GM18517 (cell line): ENCODE measurements at regions not wholly inside any gene's neighbourhood (a gene's known extent, or its start where the extent isn't known, plus 50 kb on each side); places are given as distances from the start of the nearest gene placed in this dataset.

Source experiments
- ATAC-seq: cut with Tn5 transposase; IDR thresholded peaks from one replicate; pipeline ENCODE4 v1.9.1; 2021; ENCODE audit warnings: mild to moderate bottlenecking, moderate library complexity; ENCODE audit not compliant: unreplicated experiment

DNA sequence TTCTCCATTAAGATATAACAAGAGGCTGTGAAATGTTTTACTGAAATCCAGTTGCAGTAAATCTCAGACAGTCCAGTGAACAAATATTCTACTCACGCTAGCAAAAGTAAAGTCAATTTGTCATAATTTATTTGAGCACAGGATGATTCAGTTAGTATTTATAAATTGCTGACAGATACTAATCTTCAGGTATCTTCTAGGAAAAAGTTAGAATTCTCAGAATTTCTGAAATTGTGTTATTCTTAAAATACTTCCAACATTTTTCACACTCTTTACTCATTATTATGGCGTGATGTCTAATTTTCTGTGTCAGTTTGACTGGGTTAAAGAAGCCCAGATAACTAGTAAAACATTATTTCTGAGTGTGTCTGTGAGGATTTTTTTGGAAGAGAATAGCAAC lies 460.2 kb upstream of the ACVR2A start:
- no peak for ATAC-seq

DNA sequence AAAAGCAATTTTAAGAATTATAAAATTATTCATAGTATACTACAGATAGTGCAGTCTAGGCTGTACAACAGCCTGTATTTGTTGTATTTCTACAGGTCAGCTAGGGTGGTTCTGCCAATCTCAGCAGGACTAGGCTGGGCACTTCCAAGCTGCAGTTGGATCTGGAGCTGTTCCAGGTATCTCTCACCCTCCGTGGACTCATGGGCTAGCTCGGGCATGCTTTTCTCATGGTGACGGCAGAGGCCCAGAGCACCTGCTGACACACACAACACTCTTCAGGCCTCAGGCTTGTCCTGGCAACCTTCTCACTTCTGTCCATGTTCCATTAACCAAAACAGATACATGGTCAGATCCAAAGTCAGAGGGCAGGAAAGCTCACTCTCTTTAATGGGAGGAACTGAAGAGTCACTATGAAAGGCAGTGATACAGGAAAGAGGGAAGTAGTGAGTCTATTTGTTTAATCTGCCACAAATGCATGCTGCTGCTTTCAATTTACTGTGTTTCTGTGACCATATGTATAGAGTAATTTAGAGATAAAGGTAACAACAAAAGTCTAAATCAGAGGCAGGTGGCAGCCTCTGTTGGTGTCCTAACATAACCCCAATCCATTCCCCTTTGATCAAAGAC lies 462.4 kb upstream of the ACVR2A start:
- no peak for ATAC-seq

DNA sequence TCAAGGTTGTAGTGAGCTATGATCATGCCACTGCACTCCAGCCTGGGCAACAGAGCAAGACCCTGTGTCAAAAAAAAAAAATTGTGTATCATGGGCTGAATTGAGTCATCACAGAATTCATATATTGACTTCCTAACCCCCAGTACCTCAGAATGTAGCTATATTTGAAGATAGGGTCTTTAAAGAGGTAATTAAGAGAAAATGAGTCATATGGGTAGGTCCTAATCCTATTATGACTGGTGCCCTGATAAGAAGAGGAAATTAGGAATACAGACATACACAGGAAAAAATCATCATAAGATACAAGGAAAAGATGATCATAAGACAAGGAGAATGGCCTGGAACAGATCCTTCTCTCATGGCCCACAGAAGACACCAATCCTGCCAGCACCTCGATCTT lies 466.4 kb upstream of the ACVR2A start:
- ATAC-seq = no peak

DNA sequence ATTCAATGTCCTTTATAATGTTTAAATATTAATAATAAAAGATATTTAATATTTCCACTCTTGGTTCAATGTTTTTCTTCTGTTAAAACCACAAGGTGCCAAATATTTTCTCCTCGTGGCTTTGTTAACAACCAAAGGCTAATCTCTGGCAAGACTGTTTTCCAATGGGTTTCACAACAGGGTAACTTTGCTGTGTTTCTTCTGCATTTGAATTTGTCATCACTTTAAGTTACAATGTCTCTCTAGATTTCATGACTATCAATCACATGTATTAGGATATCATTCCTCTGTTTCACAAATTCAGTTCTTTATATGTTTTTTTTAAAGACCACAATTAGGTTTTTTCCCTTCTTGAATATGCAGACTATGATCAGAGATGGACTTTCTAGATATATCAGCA lies 469.8 kb upstream of the ACVR2A start:
- no peak for ATAC-seq

DNA sequence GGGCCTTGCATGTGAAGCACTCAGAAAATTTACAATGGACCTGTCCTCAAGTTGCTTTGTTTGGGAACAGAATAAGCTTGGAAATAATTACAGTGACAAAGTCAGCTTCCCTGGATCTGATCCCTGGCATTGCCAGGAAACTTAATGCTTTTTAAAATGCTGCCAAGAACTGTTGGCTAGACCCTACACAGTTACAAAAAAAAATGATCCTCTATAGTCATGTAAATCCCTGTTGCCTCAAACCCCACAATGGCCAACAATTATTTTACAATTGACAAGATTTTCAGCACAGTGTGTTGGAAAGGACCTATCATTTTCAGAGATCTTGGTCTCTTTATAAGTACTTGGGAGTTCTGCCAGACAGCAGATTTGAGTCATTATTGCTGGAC lies 470.4 kb upstream of the ACVR2A start:
- no peak for ATAC-seq

DNA sequence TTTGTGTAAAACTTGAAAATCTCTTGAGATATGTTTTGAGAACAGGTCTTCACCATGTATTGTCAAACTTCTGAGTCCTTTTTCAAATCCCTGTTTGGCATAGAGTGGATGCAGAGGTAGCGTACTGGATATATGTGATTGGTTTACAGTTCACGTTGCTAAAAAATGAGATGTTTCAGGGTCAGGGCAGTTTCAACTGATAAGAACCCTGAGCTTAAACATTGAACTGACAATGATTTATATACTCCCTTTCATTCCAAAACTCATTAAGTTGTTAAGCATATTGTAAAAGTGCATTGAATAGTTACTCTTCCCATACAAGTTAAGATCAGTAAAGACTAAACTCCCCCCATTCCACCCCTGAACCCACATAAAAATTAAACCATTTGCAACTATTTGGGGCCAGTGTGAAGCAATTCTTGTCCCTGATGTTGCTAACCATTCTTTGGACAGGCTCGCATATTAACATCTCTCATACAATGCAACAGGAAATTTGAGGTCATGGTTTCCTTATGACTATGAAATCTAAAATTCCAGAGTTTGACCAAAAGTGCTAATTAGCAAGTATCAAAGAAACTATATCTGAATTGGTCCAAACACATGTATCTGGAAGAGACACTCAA lies 470.9 kb upstream of the ACVR2A start:
- ATAC-seq = no peak

DNA sequence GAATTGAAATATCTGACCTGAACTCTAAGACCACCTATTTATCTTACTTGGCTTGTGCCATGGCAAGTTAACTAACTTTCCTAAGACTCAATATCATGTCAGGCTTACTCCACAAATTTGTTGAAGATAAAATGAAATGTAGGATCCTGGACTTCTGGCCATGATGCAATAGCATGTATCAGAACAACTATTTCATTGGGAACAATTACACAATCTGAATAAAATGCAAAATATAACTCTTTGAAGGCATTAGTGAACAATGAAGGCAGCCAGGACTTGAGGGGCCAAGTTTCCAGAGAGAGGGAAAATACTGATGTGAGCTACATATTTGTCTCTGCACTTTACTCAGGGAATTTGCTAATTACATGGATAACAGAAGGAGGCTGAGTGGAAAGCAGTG lies 476.5 kb upstream of the ACVR2A start:
- no peak for ATAC-seq

DNA sequence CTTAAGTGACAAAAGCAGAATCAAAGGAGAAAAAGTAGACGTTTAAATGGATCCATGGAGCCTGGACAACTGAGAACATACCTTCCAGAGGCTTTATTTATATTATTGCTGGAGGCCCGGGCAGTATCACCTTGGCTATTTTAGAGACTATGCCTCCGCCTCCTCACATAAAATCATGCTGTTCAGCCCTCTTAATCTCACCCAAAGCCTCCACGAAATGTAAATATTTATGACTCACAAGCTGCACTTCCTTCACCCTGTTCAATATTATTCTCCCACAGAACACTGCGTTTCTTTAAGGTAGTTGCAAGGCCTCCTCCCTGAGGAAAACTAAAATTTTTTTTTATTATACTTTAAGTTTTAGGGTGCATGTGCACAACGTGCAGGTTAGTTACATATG lies 478.6 kb upstream of the ACVR2A start:
- no peak for ATAC-seq

DNA sequence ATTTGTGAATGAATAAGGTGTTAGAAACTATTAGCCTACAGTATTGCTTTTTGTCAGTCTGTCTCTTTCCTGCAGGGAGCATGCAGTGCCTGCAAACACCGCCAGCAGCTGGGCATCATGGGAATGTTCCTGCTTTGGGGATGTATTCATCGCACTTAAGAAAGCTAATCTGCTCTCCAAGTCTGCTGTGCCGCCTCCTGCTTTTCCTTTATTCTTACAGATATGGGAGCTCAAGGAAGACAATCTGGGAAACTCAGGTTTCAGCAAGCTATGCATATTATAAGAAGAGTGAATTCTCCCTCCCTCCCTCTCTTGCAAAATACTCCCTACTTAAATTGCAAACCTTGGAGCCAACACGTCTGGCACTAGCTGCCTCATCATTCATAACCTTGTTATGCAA lies 479.2 kb upstream of the ACVR2A start:
- no peak for ATAC-seq

DNA sequence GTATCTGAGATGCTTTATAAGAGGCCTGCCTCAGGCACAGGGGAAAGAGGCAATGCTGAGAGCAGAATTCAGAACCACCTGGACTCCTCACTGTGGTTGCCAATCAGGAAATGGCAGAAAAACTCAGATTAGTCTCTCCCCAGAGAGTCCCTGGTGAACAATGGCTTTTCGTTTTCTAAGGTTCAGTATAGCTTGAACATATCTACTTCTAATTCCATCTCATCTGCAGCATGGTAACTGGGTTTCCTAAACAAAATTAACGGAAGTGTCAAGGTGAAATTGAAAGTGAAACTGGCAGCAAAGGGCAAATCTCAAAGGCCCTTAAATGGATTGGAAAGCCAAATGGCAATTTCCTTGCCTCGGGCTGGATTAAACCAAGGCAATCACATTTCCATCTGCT lies 480.2 kb upstream of the ACVR2A start:
- ATAC-seq = peak; percentile 78

DNA sequence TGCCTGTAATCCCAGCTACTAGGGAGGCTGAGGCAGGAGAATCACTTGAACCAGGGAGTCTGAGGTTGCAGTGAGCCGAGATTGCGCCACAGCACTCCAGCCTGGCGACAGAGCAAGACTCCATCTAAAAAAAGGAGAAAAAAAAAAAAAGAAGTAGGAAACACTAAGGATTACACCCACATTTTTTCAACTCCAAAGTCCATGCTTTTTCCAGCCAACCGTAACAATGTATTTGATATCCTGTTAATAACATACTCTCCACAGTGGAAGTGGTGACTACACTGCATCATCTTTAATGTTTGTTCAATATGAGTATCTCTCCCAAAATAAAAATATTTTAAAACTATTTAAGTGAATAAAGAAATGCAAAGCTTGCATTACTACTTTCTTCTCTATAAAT lies 481.6 kb upstream of the ACVR2A start:
- no peak for ATAC-seq

DNA sequence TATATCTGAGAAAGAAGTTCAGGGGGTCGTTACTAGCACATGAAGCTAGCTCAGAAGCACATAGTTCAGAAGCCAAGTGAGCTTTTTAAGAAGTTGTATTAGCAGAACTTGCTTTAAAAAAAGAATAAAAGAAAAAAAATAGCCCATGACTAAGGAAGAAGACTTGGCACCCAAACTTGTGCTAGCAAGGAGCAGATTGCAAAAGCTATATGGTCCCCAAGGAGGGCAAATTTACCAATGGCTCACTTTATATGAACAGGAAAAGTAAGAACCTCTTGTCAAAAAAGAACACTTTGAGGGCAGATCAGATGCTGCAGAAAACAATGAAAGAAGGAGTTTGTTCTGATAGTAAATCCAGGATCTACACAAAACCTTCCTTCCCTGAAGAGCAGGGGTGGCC lies 486.5 kb upstream of the ACVR2A start:
- no peak for ATAC-seq

DNA sequence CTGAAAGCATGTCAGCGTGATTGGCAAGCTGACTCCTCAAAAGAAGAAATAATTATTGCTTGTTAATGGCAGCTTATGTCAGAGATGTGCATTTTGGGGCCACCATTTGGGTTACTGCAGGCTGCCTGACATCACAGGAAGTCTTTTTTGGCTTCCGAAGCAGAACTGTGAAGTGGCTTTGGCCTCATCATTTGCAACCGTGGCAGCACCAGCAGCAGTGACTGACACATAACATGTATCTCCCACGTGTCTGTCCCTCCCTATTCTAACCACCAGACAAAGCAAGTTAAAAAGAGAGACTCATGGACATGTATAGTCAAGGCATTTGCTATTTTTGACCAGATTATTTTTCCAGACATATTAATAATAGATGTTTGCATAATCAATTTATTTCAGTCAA lies 488.7 kb upstream of the ACVR2A start:
- no peak for ATAC-seq

DNA sequence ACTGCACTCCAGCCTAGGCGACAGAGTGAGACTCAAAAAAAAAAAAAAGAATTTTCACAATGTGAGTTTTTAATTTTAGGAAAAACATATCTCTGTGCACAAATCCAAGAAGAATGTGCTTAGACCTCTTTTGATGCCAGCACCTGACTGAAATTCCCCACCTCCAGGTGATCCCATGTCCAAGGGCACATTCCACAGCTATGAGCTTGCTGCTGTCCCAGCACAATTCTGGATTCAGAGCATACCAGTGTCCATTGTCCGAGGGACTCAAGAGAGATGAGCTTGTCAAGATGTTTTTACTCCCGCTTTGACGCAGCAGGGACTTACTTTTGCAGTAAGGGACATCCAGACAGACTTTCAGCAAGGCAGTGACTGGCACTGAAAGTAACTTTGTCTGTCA lies 489.1 kb upstream of the ACVR2A start:
- no peak for ATAC-seq

DNA sequence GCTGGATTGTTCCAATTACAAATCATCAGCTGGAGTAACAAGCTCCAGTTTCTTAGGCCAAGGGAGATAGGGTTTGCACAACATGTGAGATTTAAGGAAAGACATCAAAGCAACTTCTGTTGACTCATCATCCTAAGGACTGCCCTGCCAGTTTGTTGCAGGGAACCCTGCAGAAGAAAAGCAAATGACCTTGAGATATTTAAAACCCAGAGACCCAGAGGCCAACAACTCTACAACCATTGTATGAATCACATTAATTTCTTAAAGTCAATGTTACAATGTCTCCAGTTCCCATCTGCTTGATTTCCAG lies 491.8 kb upstream of the ACVR2A start:
- no peak for ATAC-seq

DNA sequence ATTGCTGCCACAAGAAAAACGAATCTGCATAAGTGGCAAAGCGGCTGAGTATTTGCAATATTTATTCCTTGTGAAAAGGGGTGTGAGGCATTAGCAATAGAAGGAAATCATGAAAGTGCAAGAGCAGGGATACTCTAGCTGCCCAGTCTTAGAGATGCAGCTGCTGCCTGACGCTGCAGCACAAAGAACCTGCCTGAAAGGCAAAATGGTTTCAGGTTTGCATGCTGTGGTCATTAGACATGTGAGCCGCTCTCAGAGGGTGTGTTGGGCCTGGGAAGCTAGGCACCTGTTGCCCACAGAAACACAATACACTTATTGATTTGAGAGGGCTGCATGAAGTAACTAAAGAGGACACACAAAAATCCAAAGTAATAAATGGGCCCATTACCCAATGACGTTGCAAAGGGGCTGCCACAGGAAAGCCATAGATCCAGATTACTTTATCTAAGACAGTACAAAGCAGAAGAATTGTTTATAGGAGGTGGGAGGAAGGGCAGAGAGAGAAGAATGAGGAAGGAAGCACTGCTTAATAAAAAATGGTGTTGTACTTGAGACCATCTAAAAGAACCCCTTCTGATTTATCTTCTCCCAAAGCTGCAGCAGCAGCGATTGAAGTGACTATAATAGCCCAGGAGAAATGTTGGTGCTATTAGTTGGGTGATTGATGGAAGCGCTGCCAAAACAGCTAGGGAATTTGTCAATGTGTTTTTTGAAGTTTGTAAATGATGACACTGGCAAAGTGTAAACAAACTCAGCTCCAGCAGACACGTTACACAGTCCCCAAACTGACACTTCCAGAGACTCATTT lies 492.4 kb upstream of the ACVR2A start:
- ATAC-seq = no peak

DNA sequence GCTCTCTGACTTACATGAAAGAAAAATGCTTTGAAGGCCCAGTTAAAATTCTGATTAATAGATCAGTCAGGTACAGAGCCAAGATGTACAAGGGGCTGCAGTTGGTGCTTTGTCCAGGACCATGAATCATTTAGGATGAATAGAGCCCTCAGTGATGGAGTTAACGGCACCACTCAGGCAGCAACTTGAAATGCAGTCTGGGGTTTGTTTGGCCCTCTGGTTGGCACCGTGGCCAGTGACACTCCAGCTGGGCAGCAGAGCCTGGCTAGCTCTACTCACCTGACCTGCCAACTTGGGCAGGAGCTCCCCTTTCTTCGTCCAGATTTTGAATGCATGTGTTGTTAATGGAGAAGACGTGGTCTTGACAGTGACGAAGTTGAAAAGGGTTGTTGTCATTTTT lies 493.0 kb upstream of the ACVR2A start:
- no peak for ATAC-seq

DNA sequence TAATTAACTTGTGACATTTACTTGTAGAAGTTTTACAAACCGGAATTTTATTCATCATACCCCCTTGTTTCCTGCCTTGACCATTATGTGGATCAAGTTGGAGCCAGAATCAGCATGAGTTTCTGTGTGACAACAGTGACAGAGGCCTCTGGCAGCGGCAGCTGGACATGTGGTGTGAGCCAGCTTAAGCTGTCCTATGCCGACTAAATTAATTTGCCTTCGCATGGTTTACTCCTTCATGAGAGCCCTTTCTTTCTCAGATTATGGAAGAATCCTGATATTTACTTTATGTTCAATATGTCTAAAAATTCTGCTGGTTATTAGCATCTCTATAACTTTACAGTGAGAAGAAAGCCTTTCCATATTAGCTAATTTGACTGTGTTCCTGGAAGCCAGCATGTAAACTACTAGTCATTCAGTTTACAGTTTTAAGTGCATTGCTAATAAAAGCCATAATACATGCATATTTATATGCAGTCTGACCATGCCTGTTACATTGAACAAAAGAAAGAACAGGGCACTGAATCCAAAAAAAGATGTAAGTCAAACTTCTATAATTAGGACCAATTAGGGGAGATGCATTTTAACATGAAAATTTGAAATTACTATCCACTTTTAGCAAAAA lies 495.8 kb upstream of the ACVR2A start:
- ATAC-seq = no peak

DNA sequence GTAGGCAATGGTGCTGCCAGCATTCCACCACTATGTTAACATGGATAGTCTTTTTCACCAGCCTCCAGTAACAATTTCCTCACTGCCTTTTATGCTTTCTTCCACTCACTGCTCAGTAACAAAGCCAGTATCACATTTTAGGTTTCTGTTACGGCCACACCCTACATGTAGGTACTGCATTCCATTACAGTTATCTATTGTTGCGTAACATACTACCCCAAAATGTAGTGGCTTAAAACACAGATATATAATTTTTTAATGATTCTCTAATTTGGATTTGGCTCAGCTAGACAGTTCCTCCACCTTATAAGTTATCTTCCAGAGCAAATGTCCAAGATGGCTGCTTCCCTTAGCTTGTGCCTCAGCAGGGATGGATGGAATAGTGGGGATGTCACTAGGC lies 498.7 kb upstream of the ACVR2A start:
- no peak for ATAC-seq

DNA sequence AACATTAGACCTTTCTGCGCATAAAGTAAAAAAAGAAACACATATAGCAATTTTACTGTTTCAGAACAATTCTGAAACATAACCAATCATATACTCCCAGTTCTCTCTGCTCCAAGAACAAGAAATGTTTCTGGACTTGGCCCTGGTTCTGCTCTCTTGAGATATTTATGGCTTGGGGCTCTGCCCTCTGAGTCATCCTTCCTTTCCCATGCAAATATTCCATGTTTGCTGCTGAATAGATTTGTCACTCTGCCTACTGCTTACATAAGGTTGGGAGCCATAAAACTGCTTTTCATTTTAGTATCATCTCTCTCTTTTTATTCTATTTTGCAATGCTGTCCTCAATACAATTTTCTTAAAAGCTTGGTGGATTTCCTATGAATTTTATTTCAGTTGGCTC lies 499.6 kb upstream of the ACVR2A start:
- no peak for ATAC-seq

DNA sequence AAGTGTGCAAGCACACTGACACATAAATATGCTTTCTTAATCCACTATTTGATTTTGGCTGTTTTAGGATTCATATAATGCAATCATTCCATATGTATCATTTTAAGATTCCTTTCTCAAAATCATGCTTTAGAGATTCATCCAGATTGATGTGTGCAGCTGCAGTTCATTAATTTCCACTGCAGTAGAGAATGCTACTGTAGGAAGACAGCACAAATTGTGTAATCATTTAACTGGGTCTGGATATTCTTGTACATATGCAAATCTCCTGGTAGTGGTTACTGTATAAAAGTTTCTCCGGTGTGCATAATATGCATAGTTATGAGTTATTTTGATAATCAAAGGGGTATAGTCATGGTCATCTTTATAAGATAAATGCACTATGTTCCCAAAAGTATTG lies 502.5 kb upstream of the ACVR2A start:
- ATAC-seq = no peak

DNA sequence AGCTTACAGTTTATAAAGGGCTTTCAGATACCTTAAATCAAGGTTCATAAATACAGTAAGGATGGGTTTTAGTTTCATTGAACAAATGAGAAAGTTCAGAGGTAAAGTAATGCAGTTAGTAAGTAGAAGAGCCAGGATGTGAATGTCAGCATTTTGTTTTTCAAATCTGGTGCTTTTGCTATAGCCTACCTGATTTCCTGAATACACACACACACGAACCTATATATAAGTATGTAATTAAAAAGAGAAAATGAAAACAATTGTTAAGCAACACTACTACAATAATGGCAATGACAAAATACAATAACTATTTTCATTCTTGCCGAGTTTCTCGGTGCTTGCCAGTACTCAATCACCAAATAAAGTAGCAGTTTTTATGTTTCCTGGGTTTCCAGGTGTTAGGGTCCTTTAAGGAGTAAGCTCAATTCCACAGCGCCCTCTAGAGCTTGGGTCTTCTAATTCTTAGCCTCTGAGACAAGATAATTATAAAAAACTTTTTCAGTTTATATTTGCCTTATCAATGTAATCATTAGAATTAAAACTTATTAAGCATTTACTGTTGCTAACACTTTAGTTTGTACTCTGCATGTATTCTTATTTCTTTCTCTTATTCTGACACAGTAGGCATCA lies 512.9 kb upstream of the ACVR2A start:
- no peak for ATAC-seq
